HG02943 (cell line): ENCODE measurements at regions not wholly inside any gene's neighbourhood (a gene's known extent, or its start where the extent isn't known, plus 50 kb on each side); places are given as distances from the start of the nearest gene placed in this dataset.

Experiments
- ATAC-seq: cut with Tn5 transposase; IDR thresholded peaks from one replicate; pipeline ENCODE4 v1.9.1; 2021; ENCODE audit warnings: mild to moderate bottlenecking, low read depth, moderate library complexity; ENCODE audit not compliant: unreplicated experiment

- ATAC-seq = no peak
Observed at GRCh38 chr21:23740463-23740862, 1866.8 kb downstream of the MRPL39 start.

- no peak for ATAC-seq
Observed at GRCh38 chr21:23732776-23733175, 1874.5 kb downstream of the MRPL39 start.

GRCh38 chr21:23729331-23729730 lies 1878.0 kb downstream of the MRPL39 start:
- no peak for ATAC-seq

GRCh38 chr21:23725576-23725975 lies 1881.7 kb downstream of the MRPL39 start:
- ATAC-seq = no peak

GRCh38 chr21:23718446-23719285 lies 1888.6 kb downstream of the MRPL39 start:
- no peak for ATAC-seq

- no peak for ATAC-seq
Observed at GRCh38 chr21:23712166-23712565, 1895.1 kb downstream of the MRPL39 start.

- no peak for ATAC-seq
Observed at GRCh38 chr21:23706431-23706830, 1900.8 kb downstream of the MRPL39 start.

GRCh38 chr21:23699402-23699801 lies 1907.9 kb downstream of the MRPL39 start:
- ATAC-seq = no peak

GRCh38 chr21:23698619-23699018 lies 1908.7 kb downstream of the MRPL39 start:
- no peak for ATAC-seq

- no peak for ATAC-seq
Observed at GRCh38 chr21:23695443-23695842, 1911.8 kb downstream of the MRPL39 start.

GRCh38 chr21:23694390-23694789 lies 1912.9 kb downstream of the MRPL39 start:
- ATAC-seq = no peak

GRCh38 chr21:23690316-23690715 lies 1917.0 kb downstream of the MRPL39 start:
- no peak for ATAC-seq

- no peak for ATAC-seq
Observed at GRCh38 chr21:23686737-23687523, 1920.4 kb downstream of the MRPL39 start.

GRCh38 chr21:23684431-23684830 lies 1922.8 kb downstream of the MRPL39 start:
- ATAC-seq = no peak

GRCh38 chr21:23664193-23664694 lies 1943.0 kb downstream of the MRPL39 start:
- no peak for ATAC-seq

- no peak for ATAC-seq
Observed at GRCh38 chr21:23660560-23660959, 1946.7 kb downstream of the MRPL39 start.

GRCh38 chr21:23644768-23645167 lies 1962.5 kb downstream of the MRPL39 start:
- ATAC-seq = no peak

- no peak for ATAC-seq
Observed at GRCh38 chr21:23639721-23640120, 1967.6 kb downstream of the MRPL39 start.

- ATAC-seq = no peak
Observed at GRCh38 chr21:23638131-23638695, 1969.1 kb downstream of the MRPL39 start.

- ATAC-seq = no peak
Observed at GRCh38 chr21:23633447-23633940, 1973.8 kb downstream of the MRPL39 start.

- no peak for ATAC-seq
Observed at GRCh38 chr21:23624281-23624680, 1983.0 kb downstream of the MRPL39 start.
